Tibial nerve (tissue), 4 donors: ENCODE measurements at regions not wholly inside any gene's neighbourhood (a gene's known extent, or its start where the extent isn't known, plus 50 kb on each side); places are given as distances from the start of the nearest gene placed in this dataset.
"Not testable (repeated sequence)": the region's sequence is repeated elsewhere in the genome, so short reads cannot be mapped to it uniquely, and the experiment has no call there.

Source experiments
- CTCF ChIP-seq, 5 experiments: fragments of 200-600 bp in 3 of 5; fragments of 450-650 bp in 2 of 5; sonication (generic) in 3 of 5; IDR thresholded peaks; one replicate each; pipeline ENCODE4 v1.5.1; 2016 to 2019; ENCODE audit warnings: antibody characterized with exemption in 5 of 5, mild to moderate bottlenecking in 3 of 5, moderate library complexity in 2 of 5
- EP300 ChIP-seq, 2 donors: sonication (generic); formaldehyde crosslinking; IDR thresholded peaks; one replicate each; pipeline ENCODE4 v1.6.1; 2017; ENCODE audit warnings: antibody characterized with exemption in 2 of 2, mild to moderate bottlenecking in 1 of 2
- POLR2A ChIP-seq, 2 donors: fragments of 450-650 bp; IDR thresholded peaks; one replicate each; pipeline ENCODE4 v1.6.1; 2017; ENCODE audit warnings: antibody characterized with exemption in 2 of 2, mild to moderate bottlenecking in 2 of 2, moderate library complexity in 2 of 2

DNA sequence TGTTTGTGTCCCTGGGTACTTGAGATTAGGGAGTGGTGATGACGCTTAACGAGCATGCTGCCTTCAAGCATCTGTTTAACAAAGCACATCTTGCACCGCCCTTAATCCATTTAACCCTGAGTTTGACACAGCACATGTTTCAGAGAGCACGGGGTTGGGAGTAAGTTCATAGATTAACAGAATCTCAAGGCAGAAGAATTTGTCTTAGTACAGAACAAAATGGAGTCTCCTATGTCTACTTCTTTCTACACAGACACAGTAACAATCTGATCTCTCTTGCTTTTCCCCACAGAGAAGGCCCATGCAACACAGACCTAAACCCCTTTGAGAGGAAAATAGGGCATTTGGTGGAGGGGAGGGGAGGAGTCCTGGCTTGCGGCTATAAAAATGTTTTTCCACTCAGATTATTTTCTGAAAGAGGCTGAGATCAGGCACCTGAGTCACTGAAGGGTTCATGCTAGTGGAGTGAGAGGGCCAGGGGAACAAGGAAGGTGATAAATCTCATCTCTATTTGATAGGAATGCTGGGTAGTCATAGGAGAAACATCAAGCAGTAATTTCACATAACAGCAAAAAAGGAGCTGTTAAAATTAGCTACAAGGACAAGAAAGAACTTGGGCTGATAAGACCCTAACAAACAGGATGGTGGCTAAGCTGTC lies 136.9 kb downstream of the OR2B2 start:
- not testable (repeated sequence) for TF ChIP-seq POLR2A, CTCF, EP300 (IDR thresholded peaks at IDR 0.05)
